ENCODE measurements at regions not wholly inside any gene's neighbourhood (a gene's known extent, or its start where the extent isn't known, plus 50 kb on each side); places are given as distances from the start of the nearest gene placed in this dataset.

GRCh38 chr11:93267383-93267782 lies 63.2 kb upstream of the DEUP1 start:
- no peak for DNase-seq (ENCODE audit: low read depth, low spot score)
- in situ Hi-C loops (cut with HindIII; ENCODE audit: low sequenced_read_pairs), result no loop called here
- no peak overlapping the region for H3K4me3 ChIP-seq (ENCODE audit: low read depth, low read length)
- no peak for TF ChIP-seq CTCF (IDR thresholded peaks at IDR 0.05; ENCODE audit: low read depth, low read length)

GRCh38 chr11:93268287-93269040 lies 62.1 kb upstream of the DEUP1 start:
- TF ChIP-seq CTCF (IDR thresholded peaks at IDR 0.05; ENCODE audit: low read depth, low read length), result no peak
- in situ Hi-C loops (cut with HindIII; ENCODE audit: low sequenced_read_pairs), result no loop called here
- H3K4me3 ChIP-seq (ENCODE audit: low read depth, low read length), result no peak overlapping the region
- DNase-seq (ENCODE audit: low read depth, low spot score), result no peak

- H3K4me3 ChIP-seq (ENCODE audit: low read depth, low read length), result no peak overlapping the region
- no peak for TF ChIP-seq CTCF (IDR thresholded peaks at IDR 0.05; ENCODE audit: low read depth, low read length)
- in situ Hi-C loops (cut with HindIII; ENCODE audit: low sequenced_read_pairs), result no loop called here
- DNase-seq (ENCODE audit: low read depth, low spot score), result no peak
Measured at GRCh38 chr11:93271596-93271995, 58.9 kb upstream of the DEUP1 start.

- in situ Hi-C loops (cut with HindIII; ENCODE audit: low sequenced_read_pairs), result no loop called here
- no peak for DNase-seq (ENCODE audit: low read depth, low spot score)
- H3K4me3 ChIP-seq (ENCODE audit: low read depth, low read length), result no peak overlapping the region
- no peak for TF ChIP-seq CTCF (IDR thresholded peaks at IDR 0.05; ENCODE audit: low read depth, low read length)
Measured at GRCh38 chr11:93274851-93275250, 55.7 kb upstream of the DEUP1 start.

GRCh38 chr11:93278976-93279375 lies 51.6 kb upstream of the DEUP1 start:
- TF ChIP-seq CTCF (IDR thresholded peaks at IDR 0.05; ENCODE audit: low read depth, low read length), result no peak
- no peak for DNase-seq (ENCODE audit: low read depth, low spot score)
- in situ Hi-C loops (cut with HindIII; ENCODE audit: low sequenced_read_pairs), result no loop called here
- H3K4me3 ChIP-seq (ENCODE audit: low read depth, low read length), result no peak overlapping the region

- DNase-seq (ENCODE audit: low read depth, low spot score), result no peak
- in situ Hi-C loops (cut with HindIII; ENCODE audit: low sequenced_read_pairs), result no loop called here
- no peak overlapping the region for H3K4me3 ChIP-seq (ENCODE audit: low read depth, low read length)
- no peak for TF ChIP-seq CTCF (IDR thresholded peaks at IDR 0.05; ENCODE audit: low read depth, low read length)
Measured at GRCh38 chr11:93279851-93280347, 50.6 kb upstream of the DEUP1 start.
